CD4-positive, alpha-beta T cell treated with Interleukin-17A for 4 hours (primary cell): ENCODE measurements at regions not wholly inside any gene's neighbourhood (a gene's known extent, or its start where the extent isn't known, plus 50 kb on each side); places are given as distances from the start of the nearest gene placed in this dataset.

Experiments
- DNase-seq: peaks from one replicate; pipeline ENCODE4 v3.0.0-alpha.2; 2020; ENCODE audit warnings: mixed read lengths

GRCh38 chr18:75839041-75839440, 411.5 kb upstream of the SMIM21 start:
- no peak for DNase-seq

DNA sequence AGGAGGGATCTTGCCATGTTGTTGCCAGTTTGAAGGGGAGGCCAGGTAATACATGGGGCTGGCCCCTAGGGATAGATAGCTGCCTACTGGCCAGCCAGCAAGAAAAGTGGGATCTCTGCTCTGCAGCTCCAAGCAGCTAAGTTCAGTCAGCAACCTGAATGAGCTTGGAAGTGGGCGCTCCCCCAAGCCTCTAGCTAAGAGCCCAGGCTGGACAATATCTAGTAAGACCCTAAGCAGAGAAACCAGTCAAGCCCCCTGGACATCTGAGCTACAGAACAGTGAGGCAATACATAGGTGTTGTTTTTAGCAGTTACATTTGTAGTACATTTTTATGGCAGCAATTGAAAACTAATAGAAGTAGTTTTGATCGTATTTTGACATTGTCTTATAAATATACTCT, 409.8 kb upstream of the SMIM21 start:
- no peak for DNase-seq

GRCh38 chr18:75836516-75836915, 409.0 kb upstream of the SMIM21 start:
- no peak for DNase-seq

GRCh38 chr18:75831960-75832359, 404.5 kb upstream of the SMIM21 start:
- no peak for DNase-seq

GRCh38 chr18:75830828-75831227, 403.3 kb upstream of the SMIM21 start:
- DNase-seq, result no peak

GRCh38 chr18:75829091-75829490, 401.6 kb upstream of the SMIM21 start:
- no peak for DNase-seq

GRCh38 chr18:75828379-75828778, 400.9 kb upstream of the SMIM21 start:
- DNase-seq, result no peak

- no peak for DNase-seq
These were observed 400.3 kb upstream of the SMIM21 start for GRCh38 chr18:75827751-75828287.

DNA sequence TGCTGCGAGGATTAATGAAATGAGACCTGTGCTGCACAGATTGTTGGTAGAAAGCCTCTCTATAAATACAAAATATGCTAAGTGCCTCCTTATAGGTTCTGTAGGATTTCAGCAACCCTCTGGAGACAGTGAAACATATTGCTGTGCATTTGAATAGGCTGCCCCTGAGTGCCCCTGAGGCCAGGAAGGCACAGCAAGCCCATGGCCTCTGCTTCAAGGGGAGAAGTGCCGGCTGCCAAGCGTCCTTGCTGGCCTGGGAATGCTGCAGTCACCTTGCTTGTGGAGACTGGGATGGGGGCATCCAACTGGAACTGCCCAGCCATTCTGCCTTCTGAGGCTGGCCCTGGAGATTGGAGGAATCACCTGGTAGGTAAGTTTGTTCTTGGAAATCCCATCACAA, 397.2 kb upstream of the SMIM21 start:
- DNase-seq, result no peak

- DNase-seq, result no peak
These were observed 396.0 kb upstream of the SMIM21 start for GRCh38 chr18:75823471-75823870.

DNA sequence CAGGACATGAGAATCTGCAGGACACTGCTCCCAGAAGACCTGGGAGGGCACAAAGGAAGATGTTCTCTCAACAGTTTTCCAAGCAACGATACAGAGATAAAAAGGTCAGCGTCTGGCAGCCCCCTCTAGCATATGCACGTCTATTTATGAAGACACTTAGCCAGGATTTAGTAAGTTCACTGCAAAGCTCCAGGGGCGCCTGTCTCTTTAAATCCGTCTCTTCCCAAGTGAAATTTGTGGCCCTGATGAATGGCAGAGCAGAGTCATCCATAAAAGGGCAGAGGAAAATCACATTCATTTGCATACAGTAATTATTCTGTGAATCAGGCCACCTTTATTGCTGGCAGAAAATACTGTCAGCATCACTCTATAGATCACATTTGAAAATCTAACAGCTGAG, 390.9 kb upstream of the SMIM21 start:
- no peak for DNase-seq

GRCh38 chr18:75815767-75816166, 388.3 kb upstream of the SMIM21 start:
- DNase-seq, result no peak

DNA sequence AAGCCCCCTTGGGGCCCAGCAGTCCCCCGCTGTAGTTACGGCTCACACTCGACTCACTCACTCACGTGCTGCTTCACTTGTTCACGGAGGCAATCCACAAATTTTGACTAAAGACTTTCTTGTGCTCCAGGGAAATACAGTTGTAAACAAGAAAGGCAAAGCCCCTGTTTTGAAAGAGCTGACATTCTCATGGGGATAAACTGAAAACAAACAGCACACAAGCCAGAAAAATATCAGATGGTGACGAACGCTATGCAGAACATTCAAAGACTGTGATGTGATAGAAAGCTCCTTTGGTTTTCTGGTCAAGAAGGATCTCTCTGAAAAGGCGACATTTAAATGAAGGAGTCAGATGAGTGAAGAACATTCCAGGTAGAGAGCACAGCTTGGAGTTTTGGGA, 385.3 kb upstream of the SMIM21 start:
- DNase-seq, result no peak

DNA sequence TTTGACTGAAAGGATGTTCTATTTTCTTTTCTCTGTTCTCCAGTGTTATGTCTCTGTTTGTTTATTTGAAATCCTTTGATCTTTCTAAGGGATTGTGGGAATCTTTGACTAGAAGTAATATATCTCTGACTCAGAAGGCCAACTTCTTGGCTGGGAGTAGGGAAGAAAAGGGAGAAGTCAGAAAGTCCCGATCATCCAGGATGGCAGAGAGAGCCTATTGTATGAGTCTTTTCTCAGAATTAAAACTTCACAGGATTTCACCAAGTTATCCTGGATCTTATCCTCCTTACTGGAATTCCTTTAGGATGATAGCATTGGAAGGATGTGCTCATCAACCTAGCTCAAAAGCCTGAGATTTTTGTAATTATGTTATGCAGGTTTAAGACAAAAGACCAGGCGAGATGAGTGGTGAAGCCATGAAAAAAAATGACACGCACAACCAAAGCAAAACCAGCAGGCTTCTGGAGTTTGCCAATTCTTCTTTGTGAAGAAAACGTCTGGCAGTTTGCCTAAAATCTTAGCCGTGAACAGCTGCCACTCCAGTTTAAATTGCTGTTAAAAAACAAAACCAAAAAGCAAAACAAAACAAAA, 383.6 kb upstream of the SMIM21 start:
- DNase-seq, result no peak

DNA sequence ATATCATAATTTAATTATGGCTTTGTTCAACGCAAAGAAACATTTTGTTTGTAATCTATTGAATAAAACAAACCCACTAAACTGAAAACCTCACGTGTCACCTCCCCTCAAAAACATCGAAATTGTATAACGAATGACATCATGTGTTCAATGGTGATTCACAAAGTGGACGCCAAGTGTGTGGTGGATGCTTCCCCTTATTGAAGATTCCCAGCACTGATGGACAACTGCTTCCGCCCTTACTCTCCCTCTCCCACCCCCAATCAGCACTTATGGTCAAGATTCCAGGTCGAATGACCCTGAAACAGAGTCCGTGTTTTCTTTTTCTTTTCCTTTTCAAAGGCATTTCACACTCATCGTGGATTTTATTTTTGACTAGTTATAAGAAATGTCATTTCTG, 383.0 kb upstream of the SMIM21 start:
- DNase-seq, result no peak

GRCh38 chr18:75809926-75810255, 382.4 kb upstream of the SMIM21 start:
- no peak for DNase-seq

DNA sequence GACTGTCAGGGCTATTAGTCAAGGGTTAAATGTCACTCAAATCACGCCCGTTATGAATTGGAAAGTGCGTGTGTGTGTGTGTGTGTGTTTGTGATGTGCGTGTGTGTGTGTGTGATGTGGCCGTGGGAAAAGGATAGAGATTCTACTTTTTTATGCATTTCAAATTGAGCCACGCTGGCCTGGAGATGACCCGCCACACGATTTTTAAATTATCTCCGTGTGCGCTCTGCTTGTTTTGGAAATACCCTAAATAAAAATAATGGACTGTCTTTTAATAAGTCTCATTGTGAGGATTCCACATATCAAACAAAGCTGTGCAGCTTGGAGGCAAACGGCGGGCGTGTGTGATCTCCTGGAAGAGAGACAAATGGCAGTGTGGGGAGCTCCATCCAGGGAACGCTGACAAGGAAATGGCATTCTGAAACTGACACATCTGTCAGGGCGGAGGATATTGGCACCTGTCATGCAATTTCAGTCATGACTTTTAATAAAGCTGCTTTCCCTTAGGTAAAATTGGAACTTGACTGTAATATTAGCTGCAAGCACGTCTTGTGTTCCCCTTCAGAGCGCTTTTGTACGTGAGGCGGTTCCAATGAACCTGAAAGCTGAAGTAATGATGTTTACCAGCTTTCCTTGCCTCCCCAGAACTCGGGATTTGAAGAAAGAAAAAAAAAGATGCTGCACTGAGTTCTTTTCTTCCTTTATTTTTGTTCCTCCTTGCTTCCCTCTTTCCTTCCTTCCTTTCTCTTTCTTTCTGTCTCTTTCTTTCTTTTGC, 381.8 kb upstream of the SMIM21 start:
- DNase-seq, result no peak

- no peak for DNase-seq
These were observed 377.8 kb upstream of the SMIM21 start for GRCh38 chr18:75805265-75805664.

GRCh38 chr18:75802681-75803080, 375.2 kb upstream of the SMIM21 start:
- no peak for DNase-seq

GRCh38 chr18:75801178-75801577, 373.7 kb upstream of the SMIM21 start:
- DNase-seq, result no peak

- DNase-seq, result no peak
These were observed 372.8 kb upstream of the SMIM21 start for GRCh38 chr18:75800331-75800648.

GRCh38 chr18:75799449-75800330, 372.2 kb upstream of the SMIM21 start:
- no peak for DNase-seq

DNA sequence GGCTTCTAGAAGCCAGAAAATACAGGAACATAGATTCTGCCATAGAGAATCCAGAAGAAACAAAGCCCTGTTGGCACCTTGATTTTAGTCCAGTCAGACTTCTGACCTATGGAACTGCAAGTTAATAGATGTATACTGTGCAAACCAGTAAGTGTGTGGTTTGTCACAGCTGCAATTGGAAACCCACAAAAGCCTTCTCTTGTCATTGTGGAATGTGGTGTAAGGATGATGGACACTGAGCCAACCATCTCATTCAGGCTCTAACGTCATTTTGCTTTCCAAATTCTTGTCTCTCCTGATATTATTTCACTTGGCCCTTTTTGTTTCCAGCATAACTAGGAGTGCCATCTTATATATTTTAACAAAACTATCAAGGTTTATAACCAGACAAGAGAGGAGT, 369.5 kb upstream of the SMIM21 start:
- DNase-seq, result no peak

DNA sequence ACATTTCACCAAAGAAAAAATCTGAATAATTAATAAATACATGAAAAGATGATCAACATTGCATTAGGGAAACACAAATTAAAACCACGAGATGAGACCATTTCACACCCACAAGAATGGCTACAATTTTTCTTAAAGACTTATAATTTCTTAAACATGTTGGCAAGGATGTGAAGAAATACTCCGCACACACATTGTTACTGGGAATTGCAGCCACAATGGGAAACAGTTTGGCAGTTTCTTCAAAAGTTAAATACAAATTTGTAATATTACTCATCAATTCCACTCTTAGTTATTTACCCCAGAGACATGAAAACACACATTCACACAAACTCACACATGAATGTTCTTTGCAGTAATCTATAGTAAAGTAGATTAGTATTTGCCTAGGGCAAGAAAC, 363.3 kb upstream of the SMIM21 start:
- no peak for DNase-seq
